GM21528 (cell line): ENCODE measurements at regions not wholly inside any gene's neighbourhood (a gene's known extent, or its start where the extent isn't known, plus 50 kb on each side); places are given as distances from the start of the nearest gene placed in this dataset.
"Not testable (repeated sequence)": the region's sequence is repeated elsewhere in the genome, so short reads cannot be mapped to it uniquely, and the experiment has no call there.

Source experiments
- ATAC-seq: cut with Tn5 transposase; IDR thresholded peaks from one replicate; pipeline ENCODE4 v1.9.1; 2021; ENCODE audit warnings: mild to moderate bottlenecking, moderate library complexity; ENCODE audit not compliant: unreplicated experiment, low FRiP score

DNA sequence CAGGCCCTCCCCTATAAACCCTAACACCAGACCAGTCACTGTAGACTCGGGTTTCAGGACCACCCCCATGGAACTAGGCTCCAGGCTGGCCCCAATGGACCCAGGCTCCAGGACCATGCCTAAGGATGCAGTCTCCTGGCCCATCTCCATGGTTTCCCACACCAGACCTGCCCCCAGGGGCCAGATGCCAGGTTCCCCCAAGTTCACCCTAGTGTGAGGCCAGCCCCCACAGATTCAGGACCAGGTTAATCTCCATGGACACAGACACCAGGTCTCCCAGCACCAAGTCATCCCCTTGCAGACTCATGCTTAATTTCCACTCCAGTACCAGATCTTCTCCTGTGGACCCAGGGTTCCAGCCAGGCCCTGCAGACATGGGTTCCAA lies 103.8 kb upstream of the LANCL2 start:
- ATAC-seq = no peak

DNA sequence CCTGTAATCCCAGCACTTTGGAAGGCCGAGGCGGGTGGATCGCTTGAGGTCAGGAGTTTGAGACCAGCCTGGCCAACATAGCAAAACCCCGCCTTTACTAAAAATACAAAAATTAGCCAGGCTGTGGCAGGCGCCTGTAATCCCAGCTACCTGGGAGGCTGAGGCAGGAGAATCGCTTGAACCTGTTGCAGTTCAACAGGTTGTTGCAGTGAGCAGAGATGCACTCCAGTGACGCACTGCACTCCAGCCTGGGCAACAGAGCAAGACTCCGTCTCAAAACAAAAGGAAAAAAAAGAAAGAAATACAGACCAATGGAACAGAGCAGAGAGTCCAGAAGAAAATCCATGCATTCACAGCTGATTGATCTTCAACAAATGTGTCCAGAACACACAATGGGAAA lies 99.8 kb upstream of the LANCL2 start:
- ATAC-seq = not testable (repeated sequence)

- ATAC-seq = no peak
Measured at GRCh38 chr7:55265836-55266642, 99.1 kb upstream of the LANCL2 start.

DNA sequence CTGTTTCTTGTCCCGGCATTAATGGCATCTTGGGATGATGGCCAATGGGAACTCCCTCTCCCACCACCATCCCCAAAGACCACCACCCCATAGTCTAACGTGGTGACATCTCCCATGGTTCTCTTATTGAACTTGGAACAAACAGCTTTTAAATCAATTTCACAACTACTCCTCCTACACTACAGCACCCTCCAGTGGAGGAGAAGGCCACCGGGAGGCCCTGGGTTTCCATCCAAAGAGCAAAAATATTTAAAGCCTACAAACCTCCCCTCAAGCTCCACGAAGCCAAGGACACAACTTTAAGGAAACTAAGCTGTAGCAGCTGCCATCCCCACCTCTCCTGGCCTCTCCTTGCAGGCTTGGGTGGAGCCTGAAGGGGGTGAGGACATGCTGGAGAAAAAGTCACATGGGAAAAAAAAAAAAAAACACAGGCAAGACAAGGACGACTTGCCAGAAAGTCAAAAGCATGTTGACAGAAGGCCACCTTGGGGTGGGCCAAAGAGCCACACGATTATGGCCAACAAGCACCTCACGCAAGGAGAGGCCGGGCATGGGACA lies 94.0 kb upstream of the LANCL2 start:
- no peak for ATAC-seq

- ATAC-seq = no peak
Measured at GRCh38 chr7:55271661-55272060, 93.5 kb upstream of the LANCL2 start.

DNA sequence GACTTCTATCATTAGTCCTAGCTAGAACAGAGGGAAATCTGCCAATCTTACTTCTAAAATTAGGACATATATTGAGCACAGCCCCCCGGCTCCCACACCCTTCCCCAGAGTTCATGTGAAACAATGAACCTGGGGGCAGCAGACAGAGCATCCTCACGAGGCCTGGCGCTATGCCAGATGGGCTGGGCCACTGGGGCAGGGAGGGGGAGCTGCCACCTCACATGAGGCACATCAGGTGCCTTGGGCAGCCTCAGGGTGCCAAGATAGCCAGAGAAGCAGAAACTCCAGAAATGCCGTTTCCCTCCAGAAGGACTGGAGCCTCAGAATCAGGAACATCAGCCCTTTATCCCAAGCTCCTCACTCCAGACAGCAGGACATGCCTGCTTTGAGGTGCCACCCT lies 92.8 kb upstream of the LANCL2 start:
- no peak for ATAC-seq

GRCh38 chr7:55273186-55273980 lies 91.8 kb upstream of the LANCL2 start:
- no peak for ATAC-seq

DNA sequence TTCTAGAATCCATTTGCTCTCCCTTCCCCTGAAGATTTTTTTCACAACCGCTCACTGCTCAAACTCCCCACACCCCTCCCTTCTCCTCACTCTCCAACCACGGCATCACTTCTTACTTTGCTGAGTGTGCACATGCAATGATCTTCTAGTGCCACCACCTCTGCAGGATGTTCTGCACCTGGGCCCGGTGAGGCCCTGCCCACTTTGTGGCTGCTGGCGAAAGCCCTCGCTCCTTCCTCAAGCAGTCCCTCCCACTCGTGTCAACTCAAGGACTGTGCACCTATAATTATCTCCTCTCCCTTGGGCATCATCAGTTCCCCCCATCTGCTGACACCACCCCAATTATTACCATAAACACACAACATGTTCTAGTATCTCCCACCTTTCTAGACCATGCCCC lies 91.0 kb upstream of the LANCL2 start:
- no peak for ATAC-seq

DNA sequence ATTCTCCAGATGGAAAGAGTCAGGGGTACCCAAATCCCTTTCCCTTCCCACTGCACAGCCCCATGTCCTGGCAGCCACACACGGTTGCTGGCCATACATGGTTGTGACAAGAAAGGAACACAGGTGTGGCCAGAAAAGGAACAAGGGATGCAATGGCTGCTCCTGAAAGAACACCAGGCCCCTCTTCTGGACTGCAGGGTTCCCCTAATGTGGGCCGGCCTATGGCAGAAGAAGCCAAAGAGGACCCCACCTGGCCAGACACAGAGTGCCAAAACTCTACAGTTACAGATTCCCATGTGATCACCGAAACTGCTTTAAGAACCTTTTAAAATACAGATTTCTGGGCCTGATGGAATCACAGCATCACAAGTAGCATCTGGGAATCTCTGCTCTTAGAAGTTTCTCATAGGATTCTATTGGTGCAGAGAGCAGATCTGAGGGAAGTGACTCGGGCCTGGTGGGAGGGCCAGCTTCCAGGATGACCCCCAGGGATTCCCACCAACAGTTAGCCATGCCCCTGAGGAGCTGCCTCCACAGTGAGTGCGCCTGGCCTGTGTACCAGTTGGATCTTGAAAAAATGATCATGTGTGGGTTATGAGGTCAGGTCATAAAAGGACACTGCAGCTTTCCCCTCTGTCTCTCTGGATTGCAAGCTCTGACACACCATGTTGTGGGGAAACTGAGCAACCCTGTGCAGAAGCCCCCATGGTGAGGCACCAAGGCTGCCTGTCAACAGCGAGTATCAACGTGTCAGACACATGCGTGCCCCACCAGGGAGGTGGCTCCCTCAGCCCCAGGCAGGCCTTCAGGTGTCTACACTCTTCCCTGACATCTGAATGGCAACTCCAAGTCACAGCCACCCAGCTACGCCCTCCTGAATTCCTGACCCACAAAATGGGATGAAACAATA lies 89.6 kb upstream of the LANCL2 start:
- no peak for ATAC-seq

- no peak for ATAC-seq
Measured at GRCh38 chr7:55276572-55277295, 88.4 kb upstream of the LANCL2 start.

GRCh38 chr7:55277916-55278315 lies 87.2 kb upstream of the LANCL2 start:
- no peak for ATAC-seq

- ATAC-seq = no peak
Measured at GRCh38 chr7:55278321-55278720, 86.8 kb upstream of the LANCL2 start.

DNA sequence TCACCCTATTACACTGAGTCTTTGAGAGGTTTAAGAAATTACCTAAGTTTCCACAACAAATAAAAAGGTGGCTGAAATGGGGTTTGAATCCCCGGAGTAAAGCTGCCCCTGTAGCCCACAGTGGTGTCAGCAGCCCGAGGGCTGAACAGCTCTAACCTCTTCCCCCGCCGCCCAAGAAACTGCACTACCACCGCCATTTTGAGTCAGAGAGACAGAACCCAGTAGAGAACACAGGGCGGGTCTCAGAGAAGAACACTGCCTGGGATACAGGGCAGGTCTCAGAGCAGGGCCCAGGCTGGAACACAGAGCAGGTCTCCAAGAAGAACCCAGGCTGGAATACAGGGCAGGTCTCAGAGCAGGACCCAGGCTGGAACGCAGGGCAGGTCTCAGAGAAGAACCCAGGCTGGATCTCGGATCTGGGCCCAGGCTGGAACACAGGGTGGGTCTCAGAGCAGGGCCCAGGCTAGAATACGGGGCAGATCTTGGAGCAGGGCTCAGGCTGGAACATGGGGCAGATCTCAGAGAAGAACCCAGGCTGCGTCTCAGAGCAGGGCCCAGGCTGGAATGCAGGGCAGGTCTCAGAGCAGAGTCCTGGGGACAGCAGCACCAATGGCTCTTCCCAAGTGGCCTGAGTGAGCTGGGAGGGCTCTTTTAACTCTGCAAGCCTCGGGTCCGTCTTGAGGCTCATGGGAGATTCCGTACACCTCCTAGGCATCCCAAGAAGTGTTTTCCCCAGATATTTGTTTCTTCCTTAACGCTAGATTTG lies 85.9 kb upstream of the LANCL2 start:
- ATAC-seq = no peak

- ATAC-seq = peak; percentile 93
Measured at GRCh38 chr7:55280031-55280454, 85.1 kb upstream of the LANCL2 start.

GRCh38 chr7:55285665-55286064 lies 79.5 kb upstream of the LANCL2 start:
- ATAC-seq = no peak

DNA sequence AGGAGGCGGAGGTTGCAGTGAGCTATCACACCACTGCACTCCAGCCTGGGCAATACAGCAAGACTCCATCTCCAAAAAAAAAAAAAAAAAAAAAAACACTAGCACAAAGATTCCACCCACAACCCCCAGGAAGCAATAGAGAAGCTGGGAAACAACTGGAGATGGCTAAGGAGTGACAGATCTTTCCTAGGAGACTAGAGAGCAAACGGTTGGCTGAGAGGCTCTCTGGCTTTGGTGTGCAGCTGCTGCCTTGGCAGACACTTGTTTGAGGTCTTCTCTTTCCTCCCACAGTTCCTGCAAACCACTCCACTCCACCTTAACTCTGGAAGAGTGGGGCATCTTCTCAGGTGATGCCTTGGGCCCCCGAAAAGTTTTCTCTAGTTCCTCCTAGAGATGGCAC lies 78.5 kb upstream of the LANCL2 start:
- ATAC-seq = no peak

- no peak for ATAC-seq
Measured at GRCh38 chr7:55288070-55288824, 76.9 kb upstream of the LANCL2 start.

- ATAC-seq = no peak
Measured at GRCh38 chr7:55296070-55296469, 69.1 kb upstream of the LANCL2 start.
